ENCODE measurements at regions not wholly inside any gene's neighbourhood (a gene's known extent, or its start where the extent isn't known, plus 50 kb on each side); places are given as distances from the start of the nearest gene placed in this dataset.

DNA sequence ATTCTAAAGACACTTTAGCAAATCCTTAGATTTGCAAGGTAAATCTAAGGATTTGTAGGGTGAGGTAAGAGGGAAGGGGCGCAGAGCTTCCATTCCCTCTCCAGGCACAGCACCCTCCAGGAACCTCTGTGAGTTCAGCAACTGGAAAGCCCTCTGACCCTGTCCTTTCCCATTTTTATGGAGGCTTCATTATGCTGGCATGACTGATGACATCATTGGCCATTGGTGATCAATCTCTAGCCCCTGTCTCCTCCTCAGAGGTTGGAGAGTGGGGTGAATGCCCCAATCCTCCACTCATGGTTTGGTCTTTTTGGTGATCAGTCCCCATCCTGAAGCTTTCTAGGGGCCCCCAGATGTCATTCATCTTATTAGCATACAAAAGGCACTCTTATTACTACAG lies 187.8 kb downstream of the TSN start:
- TF ChIP-seq, protein P1, sequence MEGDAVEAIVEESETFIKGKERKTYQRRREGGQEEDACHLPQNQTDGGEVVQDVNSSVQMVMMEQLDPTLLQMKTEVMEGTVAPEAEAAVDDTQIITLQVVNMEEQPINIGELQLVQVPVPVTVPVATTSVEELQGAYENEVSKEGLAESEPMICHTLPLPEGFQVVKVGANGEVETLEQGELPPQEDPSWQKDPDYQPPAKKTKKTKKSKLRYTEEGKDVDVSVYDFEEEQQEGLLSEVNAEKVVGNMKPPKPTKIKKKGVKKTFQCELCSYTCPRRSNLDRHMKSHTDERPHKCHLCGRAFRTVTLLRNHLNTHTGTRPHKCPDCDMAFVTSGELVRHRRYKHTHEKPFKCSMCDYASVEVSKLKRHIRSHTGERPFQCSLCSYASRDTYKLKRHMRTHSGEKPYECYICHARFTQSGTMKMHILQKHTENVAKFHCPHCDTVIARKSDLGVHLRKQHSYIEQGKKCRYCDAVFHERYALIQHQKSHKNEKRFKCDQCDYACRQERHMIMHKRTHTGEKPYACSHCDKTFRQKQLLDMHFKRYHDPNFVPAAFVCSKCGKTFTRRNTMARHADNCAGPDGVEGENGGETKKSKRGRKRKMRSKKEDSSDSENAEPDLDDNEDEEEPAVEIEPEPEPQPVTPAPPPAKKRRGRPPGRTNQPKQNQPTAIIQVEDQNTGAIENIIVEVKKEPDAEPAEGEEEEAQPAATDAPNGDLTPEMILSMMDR (IDR thresholded peaks at IDR 0.05; ENCODE audit: insufficient read depth, low read depth, low read length): no peak
- no peak for TF ChIP-seq EZH2 (IDR thresholded peaks at IDR 0.05; ENCODE audit: insufficient read depth, low read length)
- peaks cover 2% of the 10 kb centered on the region for H3K9me3 Mint-ChIP-seq (ENCODE audit: unreplicated experiment)
- FAIRE-seq: no peak
- no peak overlapping the region for H3K4me3 Mint-ChIP-seq (ENCODE audit: unreplicated experiment)
- no peaks in the 10 kb centered on the region for H3K36me3 ChIP-seq (ENCODE audit: insufficient read depth, low read length)
- H3K79me2 ChIP-seq (ENCODE audit: insufficient read depth, low read length): no peaks in the 10 kb centered on the region
- H3K4me1 ChIP-seq (ENCODE audit: insufficient read depth, low read length): peaks cover 7% of the 10 kb centered on the region
- no peaks in the 10 kb centered on the region for H3K36me3 Mint-ChIP-seq (ENCODE audit: low read depth, unreplicated experiment)
- H3K4me2 ChIP-seq (ENCODE audit: low read length): no peak overlapping the region
- H3K27me3 Mint-ChIP-seq (ENCODE audit: low read depth, unreplicated experiment): no peaks in the 10 kb centered on the region
- no peak overlapping the region for H2AFZ ChIP-seq (ENCODE audit: low read depth, low read length)
- no peak overlapping the region for H3K4me3 ChIP-seq (ENCODE audit: insufficient read depth, low read depth, low read length)
- peaks cover 10% of the 10 kb centered on the region for H3K4me1 Mint-ChIP-seq (ENCODE audit: low read depth, unreplicated experiment)
- H3K27ac Mint-ChIP-seq (ENCODE audit: unreplicated experiment): no peak overlapping the region
- H3K9ac ChIP-seq (ENCODE audit: low read length): no peak overlapping the region
- H3K9me3 ChIP-seq (ENCODE audit: insufficient read depth, low read depth, low read length): no peaks in the 10 kb centered on the region
- no peaks in the 10 kb centered on the region for H4K20me1 ChIP-seq (ENCODE audit: insufficient read depth, low read length)
- no peak overlapping the region for H3K27ac ChIP-seq (ENCODE audit: low read depth, low read length)
- H3K27me3 ChIP-seq (ENCODE audit: insufficient read depth, low read length): no peaks in the 10 kb centered on the region
- no peak for DNase-seq (ENCODE audit: low read depth)

DNA sequence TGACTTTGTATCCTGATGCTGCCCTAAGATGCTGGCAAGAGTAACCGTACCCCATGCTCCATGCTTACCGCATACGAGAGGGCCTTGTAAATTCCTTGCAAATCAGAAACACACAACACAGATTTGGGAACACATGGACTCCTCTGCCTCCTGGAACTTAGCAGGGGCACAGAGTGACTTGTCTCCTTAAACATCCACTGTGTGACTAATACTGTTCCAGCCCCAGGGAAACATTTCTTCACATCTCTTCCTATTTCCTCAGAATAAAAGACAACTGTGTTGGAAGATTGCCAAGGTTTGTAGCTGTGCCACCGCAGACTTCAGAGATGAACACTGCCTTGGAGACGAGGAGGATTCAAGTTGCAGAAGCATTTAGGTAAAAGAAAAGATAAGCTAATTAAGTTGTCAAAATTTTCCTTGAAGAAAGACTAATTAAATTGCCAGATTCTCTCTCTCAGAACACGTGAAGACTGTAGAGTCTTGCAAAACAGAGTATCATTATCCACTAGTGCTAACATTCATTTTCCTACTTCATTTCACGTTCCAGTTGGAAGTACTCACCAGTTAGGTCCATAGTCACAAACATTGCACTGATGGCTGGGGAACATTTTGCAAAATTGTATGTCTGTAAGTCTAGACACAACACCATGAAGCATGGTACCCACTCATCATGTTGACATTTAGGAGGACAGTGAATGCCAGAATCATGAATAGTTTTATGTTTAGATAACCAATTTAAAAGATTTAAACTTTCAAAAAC lies 188.8 kb downstream of the TSN start:
- Histone ChIP-seq H4K20me1 (ENCODE audit: insufficient read depth, low read length) (no peaks in the 10 kb centered on the region), H3K27ac (ENCODE audit: low read depth, low read length) (no peak overlapping the region), H3K79me2 (ENCODE audit: insufficient read depth, low read length) (no peaks in the 10 kb centered on the region), H3K36me3 (ENCODE audit: insufficient read depth, low read length) (no peaks in the 10 kb centered on the region), H2AFZ (ENCODE audit: low read depth, low read length) (no peak overlapping the region), H3K9me3 (ENCODE audit: insufficient read depth, low read depth, low read length) (no peaks in the 10 kb centered on the region), H3K4me1 (ENCODE audit: insufficient read depth, low read length) (peaks cover 7% of the 10 kb centered on the region), H3K4me2 (ENCODE audit: low read length) (peak overlapping the region; percentile 44), H3K27me3 (ENCODE audit: insufficient read depth, low read length) (no peaks in the 10 kb centered on the region), H3K4me3 (ENCODE audit: insufficient read depth, low read depth, low read length) (no peak overlapping the region), H3K9ac (ENCODE audit: low read length) (no peak overlapping the region)
- no peaks in the 10 kb centered on the region for H3K27me3 Mint-ChIP-seq (ENCODE audit: low read depth, unreplicated experiment)
- FAIRE-seq (peak; percentile 89), DNase-seq (ENCODE audit: low read depth) (peak; percentile 25)
- TF ChIP-seq EZH2 (IDR thresholded peaks at IDR 0.05; ENCODE audit: insufficient read depth, low read length): no peak
- TF ChIP-seq, protein P1 (IDR thresholded peaks at IDR 0.05; ENCODE audit: insufficient read depth, low read depth, low read length): no peak
- H3K4me1 Mint-ChIP-seq (ENCODE audit: low read depth, unreplicated experiment): peaks cover 12% of the 10 kb centered on the region
- H3K36me3 Mint-ChIP-seq (ENCODE audit: low read depth, unreplicated experiment): no peaks in the 10 kb centered on the region
- H3K27ac Mint-ChIP-seq (ENCODE audit: unreplicated experiment): peak overlapping the region; percentile 92
- peaks cover 2% of the 10 kb centered on the region for H3K9me3 Mint-ChIP-seq (ENCODE audit: unreplicated experiment)
- no peak overlapping the region for H3K4me3 Mint-ChIP-seq (ENCODE audit: unreplicated experiment)

DNA sequence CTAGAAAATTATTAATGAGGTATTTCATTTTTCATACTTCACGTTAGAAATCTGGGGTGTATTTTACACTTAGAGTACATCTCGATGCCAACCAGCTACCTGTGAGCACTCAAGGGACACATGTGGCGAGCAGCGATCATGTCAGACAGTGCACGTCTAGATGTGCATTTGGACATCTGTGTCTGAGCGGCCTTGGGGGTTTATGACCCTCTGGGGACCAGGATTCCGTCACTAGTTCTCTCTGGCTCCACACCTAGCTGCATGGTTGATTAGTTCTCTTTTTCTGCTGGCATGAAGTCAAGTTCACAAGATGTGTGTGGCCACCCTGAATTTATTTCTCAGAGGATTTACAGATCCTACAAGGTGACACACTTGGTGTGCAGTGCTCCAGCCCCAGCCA lies 192.2 kb downstream of the TSN start:
- peaks cover 2% of the 10 kb centered on the region for H3K27me3 Mint-ChIP-seq (ENCODE audit: low read depth, unreplicated experiment)
- no peak overlapping the region for H3K27ac Mint-ChIP-seq (ENCODE audit: unreplicated experiment)
- Histone ChIP-seq H2AFZ (ENCODE audit: low read depth, low read length) (no peak overlapping the region), H3K36me3 (ENCODE audit: insufficient read depth, low read length) (no peaks in the 10 kb centered on the region), H3K9me3 (ENCODE audit: insufficient read depth, low read depth, low read length) (no peaks in the 10 kb centered on the region), H3K9ac (ENCODE audit: low read length) (no peak overlapping the region), H3K4me2 (ENCODE audit: low read length) (no peak overlapping the region), H3K27me3 (ENCODE audit: insufficient read depth, low read length) (no peaks in the 10 kb centered on the region), H4K20me1 (ENCODE audit: insufficient read depth, low read length) (no peaks in the 10 kb centered on the region), H3K79me2 (ENCODE audit: insufficient read depth, low read length) (no peaks in the 10 kb centered on the region), H3K4me3 (ENCODE audit: insufficient read depth, low read depth, low read length) (no peak overlapping the region), H3K4me1 (ENCODE audit: insufficient read depth, low read length) (peaks cover 7% of the 10 kb centered on the region), H3K27ac (ENCODE audit: low read depth, low read length) (no peak overlapping the region)
- H3K4me3 Mint-ChIP-seq (ENCODE audit: unreplicated experiment): no peak overlapping the region
- H3K4me1 Mint-ChIP-seq (ENCODE audit: low read depth, unreplicated experiment): peaks cover 12% of the 10 kb centered on the region
- H3K9me3 Mint-ChIP-seq (ENCODE audit: unreplicated experiment): peaks cover 2% of the 10 kb centered on the region
- no peak for DNase-seq (ENCODE audit: low read depth)
- H3K36me3 Mint-ChIP-seq (ENCODE audit: low read depth, unreplicated experiment): no peaks in the 10 kb centered on the region
- no peak for TF ChIP-seq EZH2 (IDR thresholded peaks at IDR 0.05; ENCODE audit: insufficient read depth, low read length)
- TF ChIP-seq, protein P1 (IDR thresholded peaks at IDR 0.05; ENCODE audit: insufficient read depth, low read depth, low read length): no peak
- FAIRE-seq: no peak
